ENCODE measurements at regions not wholly inside any gene's neighbourhood (a gene's known extent, or its start where the extent isn't known, plus 50 kb on each side); places are given as distances from the start of the nearest gene placed in this dataset.

- TF ChIP-seq POLR2AphosphoS5 (IDR thresholded peaks at IDR 0.05): no peak
- no peak for TF ChIP-seq EP300 (IDR thresholded peaks at IDR 0.05)
- TF ChIP-seq POLR2A (IDR thresholded peaks at IDR 0.05): no peak
Measured at GRCh38 chr17:59465949-59466307, 99.5 kb upstream of the DHX40 start.
